DND-41 (cell line): ENCODE measurements at regions not wholly inside any gene's neighbourhood (a gene's known extent, or its start where the extent isn't known, plus 50 kb on each side); places are given as distances from the start of the nearest gene placed in this dataset.

Experiments used
- CTCF ChIP-seq: IDR thresholded peaks from 2 replicates; pipeline ENCODE4 v1.5.1; 2012; ENCODE audit warnings: borderline replicate concordance, low read length, moderate library complexity, mild to moderate bottlenecking; ENCODE audit not compliant: poor library complexity, severe bottlenecking; ENCODE audit errors: extremely low read depth
- EZH2 ChIP-seq: IDR thresholded peaks from 3 replicates; pipeline ENCODE4 v1.6.1; 2012; ENCODE audit warnings: borderline replicate concordance, low read depth, mild to moderate bottlenecking, moderate library complexity, low read length, inconsistent platforms; ENCODE audit not compliant: severe bottlenecking

GRCh38 chr2:142794850-142795249 is 82.6 kb upstream of the KYNU start:
- TF ChIP-seq CTCF, result no peak
- TF ChIP-seq EZH2, result no peak
